ENCODE measurements at regions not wholly inside any gene's neighbourhood (a gene's known extent, or its start where the extent isn't known, plus 50 kb on each side); places are given as distances from the start of the nearest gene placed in this dataset.

- no peak for DNase-seq (ENCODE audit: low read depth, low spot score)
- no peak overlapping the region for H3K4me2 ChIP-seq (ENCODE audit: low read length)
- no peak for TF ChIP-seq EGR1 (IDR thresholded peaks at IDR 0.05; ENCODE audit: low read depth)
- no peak for TF ChIP-seq MAX (IDR thresholded peaks at IDR 0.05)
- no peak for TF ChIP-seq TCF7L2 (IDR thresholded peaks at IDR 0.05; ENCODE audit: borderline replicate concordance, extremely low read depth, insufficient read depth, insufficient read length)
- no peak for TF ChIP-seq ZBTB33 (IDR thresholded peaks at IDR 0.05; ENCODE audit: extremely low read depth, insufficient replicate concordance, low read length)
- no peak for TF ChIP-seq EZH2 (IDR thresholded peaks at IDR 0.05)
- TF ChIP-seq JUND (IDR thresholded peaks at IDR 0.05) = no peak
- no peak for TF ChIP-seq REST (IDR thresholded peaks at IDR 0.05; ENCODE audit: low read depth)
- no peak for TF ChIP-seq ZFX (IDR thresholded peaks at IDR 0.05)
- no peak for TF ChIP-seq YY1 (IDR thresholded peaks at IDR 0.05; ENCODE audit: extremely low read depth, insufficient replicate concordance, low read depth, low read length)
- no peak for TF ChIP-seq POLR2AphosphoS5 (IDR thresholded peaks at IDR 0.05; ENCODE audit: low read depth, low read length)
- TF ChIP-seq RAD21 (IDR thresholded peaks at IDR 0.05; ENCODE audit: low read depth) = no peak
- BruUV-seq (replicated peaks) = no TSS peak
- no peak overlapping the region for H3K4me3 ChIP-seq (replicated peaks in 1 of 2; ENCODE audit: low read depth in 1 of 2, low read length in 2 of 2)
- H3K36me3 ChIP-seq (ENCODE audit: control insufficient read depth in 1 of 2, insufficient read depth in 2 of 2, low read length in 2 of 2) = no peaks in the 10 kb centered on the region
- ChIA-PET CTCF (no interaction called here), RAD21 (ENCODE audit: low non-redundant PET in 1 of 2, low total read pairs in 2 of 2, uncharacterized antibody in 2 of 2, unreplicated experiment in 2 of 2) (no interaction called here), POLR2A (no interaction called here)
- H3K27me3 ChIP-seq (ENCODE audit: insufficient read depth, low read length) = no peaks in the 10 kb centered on the region
- no peaks in the 10 kb centered on the region for H3K9me2 ChIP-seq (ENCODE audit: insufficient read depth)
- no peaks in the 10 kb centered on the region; a peak in 1 of 4 replicates for H3K9me3 ChIP-seq (ENCODE audit: control insufficient read depth in 1 of 2, insufficient read depth in 1 of 2, low read depth in 1 of 2, low read length in 2 of 2)
- H3K4me1 ChIP-seq (ENCODE audit: control insufficient read depth in 1 of 2, insufficient read depth in 2 of 2, low read length in 2 of 2) = no peaks in the 10 kb centered on the region
- intact Hi-C loops (cut with micrococcal nuclease) = no loop called here
- H2AFZ ChIP-seq (ENCODE audit: low read depth, low read length, poor library complexity, severe bottlenecking) = no peak overlapping the region
- no peak for ATAC-seq
- no peak overlapping the region for H3K27ac ChIP-seq (ENCODE audit: low read depth, low read length)
- no peak overlapping the region for H3K9ac ChIP-seq (ENCODE audit: low read length)
- H3K79me2 ChIP-seq (ENCODE audit: insufficient read depth, low read length) = no peaks in the 10 kb centered on the region
- no peaks in the 10 kb centered on the region; the same call in 1 of the 2 replicates for H4K20me1 ChIP-seq (ENCODE audit: insufficient read depth)
These were observed 82.4 kb upstream of the COL11A1 start for GRCh38 chr1:103190766-103191165.

All from HCT116 (cell line).